ENCODE measurements at regions not wholly inside any gene's neighbourhood (a gene's known extent, or its start where the extent isn't known, plus 50 kb on each side); places are given as distances from the start of the nearest gene placed in this dataset.

DNA sequence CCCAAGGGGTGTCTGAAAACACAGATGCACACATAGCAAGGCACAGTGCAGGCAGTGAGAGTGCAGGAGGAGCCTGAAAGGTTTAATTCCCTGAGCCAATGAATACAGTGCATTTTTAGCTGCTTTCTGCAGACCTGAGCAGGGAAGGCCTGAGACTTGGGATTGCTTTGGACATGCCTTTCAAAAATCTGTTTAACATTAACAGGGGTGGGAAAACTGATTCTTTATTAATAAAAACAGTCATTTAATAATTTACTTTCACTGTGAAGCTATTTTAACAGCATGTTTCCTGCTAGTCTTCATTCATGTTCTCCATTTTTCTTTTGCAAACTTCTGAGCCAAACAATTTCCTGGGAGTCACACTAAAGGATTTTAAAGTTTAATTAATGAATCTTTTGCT lies 488.1 kb downstream of the SMARCA1 start:
- no peaks in the 10 kb centered on the region for H3K27me3 ChIP-seq (ENCODE audit: insufficient read depth, low read depth, low read length)

GRCh38 chrX:129034196-129034595 lies 489.1 kb downstream of the SMARCA1 start:
- Histone ChIP-seq H3K4me3 (ENCODE audit: low read length) (no peak overlapping the region), H3K9ac (ENCODE audit: low read length) (no peak overlapping the region), H2AFZ (ENCODE audit: low read depth, low read length) (no peak overlapping the region), H3K9me2 (ENCODE audit: insufficient read depth, low read length) (no peaks in the 10 kb centered on the region), H3K27ac (ENCODE audit: low read length) (no peak overlapping the region), H3K79me2 (replicated peaks; ENCODE audit: insufficient read depth, low read length) (no peaks in the 10 kb centered on the region), H3K36me3 (ENCODE audit: insufficient read depth, low read length) (no peaks in the 10 kb centered on the region), H3F3A (ENCODE audit: insufficient read depth, low read length, poor library complexity, severe bottlenecking) (no peaks in the 10 kb centered on the region), H3K4me2 (ENCODE audit: low read length) (no peak overlapping the region), H3K9me3 (ENCODE audit: low read length) (no peaks in the 10 kb centered on the region), H3K27me3 (ENCODE audit: insufficient read depth, low read depth, low read length) (no peaks in the 10 kb centered on the region), H4K20me1 (ENCODE audit: insufficient read depth) (no peaks in the 10 kb centered on the region)
- TF ChIP-seq EZH2 (IDR thresholded peaks at IDR 0.05; ENCODE audit: borderline replicate concordance, insufficient read depth, low read length, poor library complexity, severe bottlenecking) (no peak), TAF1 (IDR thresholded peaks at IDR 0.05; ENCODE audit: low read depth) (no peak)
- TF ChIP-seq, protein P1, sequence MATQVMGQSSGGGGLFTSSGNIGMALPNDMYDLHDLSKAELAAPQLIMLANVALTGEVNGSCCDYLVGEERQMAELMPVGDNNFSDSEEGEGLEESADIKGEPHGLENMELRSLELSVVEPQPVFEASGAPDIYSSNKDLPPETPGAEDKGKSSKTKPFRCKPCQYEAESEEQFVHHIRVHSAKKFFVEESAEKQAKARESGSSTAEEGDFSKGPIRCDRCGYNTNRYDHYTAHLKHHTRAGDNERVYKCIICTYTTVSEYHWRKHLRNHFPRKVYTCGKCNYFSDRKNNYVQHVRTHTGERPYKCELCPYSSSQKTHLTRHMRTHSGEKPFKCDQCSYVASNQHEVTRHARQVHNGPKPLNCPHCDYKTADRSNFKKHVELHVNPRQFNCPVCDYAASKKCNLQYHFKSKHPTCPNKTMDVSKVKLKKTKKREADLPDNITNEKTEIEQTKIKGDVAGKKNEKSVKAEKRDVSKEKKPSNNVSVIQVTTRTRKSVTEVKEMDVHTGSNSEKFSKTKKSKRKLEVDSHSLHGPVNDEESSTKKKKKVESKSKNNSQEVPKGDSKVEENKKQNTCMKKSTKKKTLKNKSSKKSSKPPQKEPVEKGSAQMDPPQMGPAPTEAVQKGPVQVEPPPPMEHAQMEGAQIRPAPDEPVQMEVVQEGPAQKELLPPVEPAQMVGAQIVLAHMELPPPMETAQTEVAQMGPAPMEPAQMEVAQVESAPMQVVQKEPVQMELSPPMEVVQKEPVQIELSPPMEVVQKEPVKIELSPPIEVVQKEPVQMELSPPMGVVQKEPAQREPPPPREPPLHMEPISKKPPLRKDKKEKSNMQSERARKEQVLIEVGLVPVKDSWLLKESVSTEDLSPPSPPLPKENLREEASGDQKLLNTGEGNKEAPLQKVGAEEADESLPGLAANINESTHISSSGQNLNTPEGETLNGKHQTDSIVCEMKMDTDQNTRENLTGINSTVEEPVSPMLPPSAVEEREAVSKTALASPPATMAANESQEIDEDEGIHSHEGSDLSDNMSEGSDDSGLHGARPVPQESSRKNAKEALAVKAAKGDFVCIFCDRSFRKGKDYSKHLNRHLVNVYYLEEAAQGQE (IDR thresholded peaks at IDR 0.05; ENCODE audit: borderline replicate concordance) = no peak

More for the DNA sequence above, 488.1 kb downstream of the SMARCA1 start:
- Histone ChIP-seq H3K4me2 (ENCODE audit: low read length) (no peak overlapping the region), H4K20me1 (ENCODE audit: insufficient read depth) (no peaks in the 10 kb centered on the region), H3K9ac (ENCODE audit: low read length) (no peak overlapping the region), H3K36me3 (ENCODE audit: insufficient read depth, low read length) (no peaks in the 10 kb centered on the region), H3K79me2 (replicated peaks; ENCODE audit: insufficient read depth, low read length) (no peaks in the 10 kb centered on the region), H3K9me3 (ENCODE audit: low read length) (no peaks in the 10 kb centered on the region), H3K27ac (ENCODE audit: low read length) (no peak overlapping the region), H3K9me2 (ENCODE audit: insufficient read depth, low read length) (no peaks in the 10 kb centered on the region), H3F3A (ENCODE audit: insufficient read depth, low read length, poor library complexity, severe bottlenecking) (no peaks in the 10 kb centered on the region), H3K4me3 (ENCODE audit: low read length) (no peak overlapping the region), H2AFZ (ENCODE audit: low read depth, low read length) (no peak overlapping the region)
- TF ChIP-seq POLR2AphosphoS5 (IDR thresholded peaks at IDR 0.05) = no peak
- no peak for TF ChIP-seq TAF1 (IDR thresholded peaks at IDR 0.05; ENCODE audit: low read depth)
- TF ChIP-seq CTCF (IDR thresholded peaks at IDR 0.05; ENCODE audit: poor library complexity, severe bottlenecking) = no peak
- TF ChIP-seq EZH2 (IDR thresholded peaks at IDR 0.05; ENCODE audit: borderline replicate concordance, insufficient read depth, low read length, poor library complexity, severe bottlenecking) = no peak
- TF ChIP-seq RAD21 (conservative IDR thresholded peaks at IDR 0.05) = no peak
- no peak for TF ChIP-seq SMC3 (conservative IDR thresholded peaks at IDR 0.05; ENCODE audit: poor library complexity)
- TF ChIP-seq, protein P1 (IDR thresholded peaks at IDR 0.05; ENCODE audit: borderline replicate concordance) = no peak
- TF ChIP-seq EP300 (conservative IDR thresholded peaks at IDR 0.05; ENCODE audit: poor library complexity, severe bottlenecking) = no peak
- TF ChIP-seq MXI1 (conservative IDR thresholded peaks at IDR 0.05; ENCODE audit: poor library complexity, severe bottlenecking) = no peak
